Ishikawa (cell line): ENCODE measurements at regions not wholly inside any gene's neighbourhood (a gene's known extent, or its start where the extent isn't known, plus 50 kb on each side); places are given as distances from the start of the nearest gene placed in this dataset.

Experiments
- CEBPB ChIP-seq: IDR thresholded peaks from 2 replicates; pipeline ENCODE4 v1.6.1; 2012
- CREB1 ChIP-seq: IDR thresholded peaks from 2 replicates; pipeline ENCODE4 v1.6.1; 2012; ENCODE audit warnings: low read depth
- EGR1 ChIP-seq: IDR thresholded peaks from 2 replicates; pipeline ENCODE4 v1.6.1; 2012
- EP300 ChIP-seq: IDR thresholded peaks from 2 replicates; pipeline ENCODE4 v1.6.1; 2012; ENCODE audit warnings: borderline replicate concordance
- FOXM1 ChIP-seq: IDR thresholded peaks from 2 replicates; pipeline ENCODE4 v1.6.1; 2012; ENCODE audit warnings: low read depth, borderline replicate concordance
- NFIC ChIP-seq: IDR thresholded peaks from 2 replicates; pipeline ENCODE4 v1.6.1; 2012
- RAD21 ChIP-seq: IDR thresholded peaks from 2 replicates; pipeline ENCODE4 v1.6.1; 2012; ENCODE audit warnings: low read depth
- TAF1 ChIP-seq: IDR thresholded peaks from 2 replicates; pipeline ENCODE4 v1.6.1; 2012; ENCODE audit warnings: low read depth, mild to moderate bottlenecking
- TCF12 ChIP-seq: IDR thresholded peaks from 2 replicates; pipeline ENCODE4 v1.6.1; 2012; ENCODE audit warnings: low read depth
- TEAD4 ChIP-seq: IDR thresholded peaks from 2 replicates; pipeline ENCODE4 v1.6.1; 2012
- YY1 ChIP-seq: IDR thresholded peaks from 2 replicates; pipeline ENCODE4 v1.6.1; 2012; ENCODE audit warnings: low read depth
- ZBTB7A ChIP-seq: IDR thresholded peaks from 2 replicates; pipeline ENCODE4 v1.6.1; 2012; ENCODE audit warnings: low read depth
- TF ChIP-seq, protein P1 (sequence below): IDR thresholded peaks from 2 replicates; pipeline ENCODE4 v1.6.1; 2012; ENCODE audit warnings: low read depth, mild to moderate bottlenecking
- TF ChIP-seq, protein P2 (sequence below): IDR thresholded peaks from 2 replicates; pipeline ENCODE4 v1.6.1; 2012
- TF ChIP-seq, protein P3 (sequence below): IDR thresholded peaks from 2 replicates; pipeline ENCODE4 v1.6.1; 2012

DNA sequence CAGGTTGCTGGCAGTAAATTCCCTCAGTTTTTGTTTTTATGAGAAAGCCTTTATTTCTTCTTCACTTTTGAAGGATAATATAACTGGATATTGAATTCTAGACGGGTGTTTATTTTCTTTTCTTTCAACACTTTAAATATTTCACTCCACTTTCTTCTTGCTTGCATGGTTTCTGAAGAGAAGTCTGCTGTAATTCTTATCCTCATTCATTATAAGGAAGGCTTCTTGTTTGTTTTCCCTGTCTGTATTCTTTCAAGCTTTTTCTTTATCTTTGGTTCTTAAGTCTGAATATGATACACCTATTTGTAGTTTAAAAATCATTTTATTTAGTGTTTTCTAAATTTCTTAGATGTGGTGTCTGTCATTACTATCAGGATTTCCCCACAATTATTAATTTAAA lies 1054.3 kb downstream of the TLE1 start:
- TF ChIP-seq CREB1 (no peak), TCF12 (no peak), EP300 (no peak), EGR1 (no peak), YY1 (no peak)
- TF ChIP-seq, protein P1, sequence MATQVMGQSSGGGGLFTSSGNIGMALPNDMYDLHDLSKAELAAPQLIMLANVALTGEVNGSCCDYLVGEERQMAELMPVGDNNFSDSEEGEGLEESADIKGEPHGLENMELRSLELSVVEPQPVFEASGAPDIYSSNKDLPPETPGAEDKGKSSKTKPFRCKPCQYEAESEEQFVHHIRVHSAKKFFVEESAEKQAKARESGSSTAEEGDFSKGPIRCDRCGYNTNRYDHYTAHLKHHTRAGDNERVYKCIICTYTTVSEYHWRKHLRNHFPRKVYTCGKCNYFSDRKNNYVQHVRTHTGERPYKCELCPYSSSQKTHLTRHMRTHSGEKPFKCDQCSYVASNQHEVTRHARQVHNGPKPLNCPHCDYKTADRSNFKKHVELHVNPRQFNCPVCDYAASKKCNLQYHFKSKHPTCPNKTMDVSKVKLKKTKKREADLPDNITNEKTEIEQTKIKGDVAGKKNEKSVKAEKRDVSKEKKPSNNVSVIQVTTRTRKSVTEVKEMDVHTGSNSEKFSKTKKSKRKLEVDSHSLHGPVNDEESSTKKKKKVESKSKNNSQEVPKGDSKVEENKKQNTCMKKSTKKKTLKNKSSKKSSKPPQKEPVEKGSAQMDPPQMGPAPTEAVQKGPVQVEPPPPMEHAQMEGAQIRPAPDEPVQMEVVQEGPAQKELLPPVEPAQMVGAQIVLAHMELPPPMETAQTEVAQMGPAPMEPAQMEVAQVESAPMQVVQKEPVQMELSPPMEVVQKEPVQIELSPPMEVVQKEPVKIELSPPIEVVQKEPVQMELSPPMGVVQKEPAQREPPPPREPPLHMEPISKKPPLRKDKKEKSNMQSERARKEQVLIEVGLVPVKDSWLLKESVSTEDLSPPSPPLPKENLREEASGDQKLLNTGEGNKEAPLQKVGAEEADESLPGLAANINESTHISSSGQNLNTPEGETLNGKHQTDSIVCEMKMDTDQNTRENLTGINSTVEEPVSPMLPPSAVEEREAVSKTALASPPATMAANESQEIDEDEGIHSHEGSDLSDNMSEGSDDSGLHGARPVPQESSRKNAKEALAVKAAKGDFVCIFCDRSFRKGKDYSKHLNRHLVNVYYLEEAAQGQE: no peak
- TF ChIP-seq, protein P2, sequence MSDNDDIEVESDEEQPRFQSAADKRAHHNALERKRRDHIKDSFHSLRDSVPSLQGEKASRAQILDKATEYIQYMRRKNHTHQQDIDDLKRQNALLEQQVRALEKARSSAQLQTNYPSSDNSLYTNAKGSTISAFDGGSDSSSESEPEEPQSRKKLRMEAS: no peak

DNA sequence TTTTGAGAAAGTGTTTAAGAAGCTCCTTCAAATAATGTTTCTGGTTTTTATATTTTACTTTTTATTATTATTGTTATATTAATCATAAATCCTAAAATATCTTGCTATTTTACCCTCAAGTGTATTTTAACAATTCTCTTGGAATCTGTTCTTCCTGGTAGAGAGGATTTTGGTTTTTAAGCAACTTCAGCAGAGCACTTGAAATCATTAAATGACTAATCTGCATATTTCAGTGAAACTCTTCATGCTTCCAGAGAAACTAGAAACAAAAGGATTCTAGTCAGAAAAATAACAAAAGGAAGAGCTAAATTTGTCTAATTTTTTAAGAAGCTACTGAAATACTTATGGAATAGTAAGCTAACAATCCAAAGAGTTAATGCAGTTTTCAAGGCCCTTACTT lies 1057.3 kb downstream of the TLE1 start:
- TF ChIP-seq TAF1 (no peak), EGR1 (no peak), NFIC (no peak), ZBTB7A (no peak), TCF12 (no peak), CREB1 (no peak), YY1 (no peak), EP300 (no peak)
- TF ChIP-seq, protein P2: no peak
- TF ChIP-seq, protein P3, sequence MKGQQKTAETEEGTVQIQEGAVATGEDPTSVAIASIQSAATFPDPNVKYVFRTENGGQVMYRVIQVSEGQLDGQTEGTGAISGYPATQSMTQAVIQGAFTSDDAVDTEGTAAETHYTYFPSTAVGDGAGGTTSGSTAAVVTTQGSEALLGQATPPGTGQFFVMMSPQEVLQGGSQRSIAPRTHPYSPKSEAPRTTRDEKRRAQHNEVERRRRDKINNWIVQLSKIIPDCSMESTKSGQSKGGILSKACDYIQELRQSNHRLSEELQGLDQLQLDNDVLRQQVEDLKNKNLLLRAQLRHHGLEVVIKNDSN: no peak

DNA sequence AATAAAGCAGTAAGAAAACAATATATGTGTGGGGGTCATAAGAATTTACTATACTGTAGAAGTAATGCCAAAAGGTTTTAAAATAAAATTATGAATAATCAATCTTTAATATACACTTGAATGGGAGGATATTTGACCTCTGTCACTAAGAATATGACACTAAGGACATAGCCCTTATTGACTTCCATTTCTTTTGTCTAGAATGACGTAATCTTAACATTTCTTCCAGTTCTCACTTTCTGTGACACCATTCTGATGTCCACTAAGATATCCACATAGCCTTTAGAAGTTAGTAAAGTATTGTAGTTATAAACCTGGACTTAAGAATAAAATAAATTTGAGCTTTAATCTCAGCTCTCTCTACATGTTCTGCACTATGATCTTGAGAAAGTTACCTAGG lies 1050.7 kb downstream of the TLE4 start:
- no peak for TF ChIP-seq TAF1
- no peak for TF ChIP-seq TEAD4
- no peak for TF ChIP-seq CEBPB
- no peak for TF ChIP-seq EP300
- TF ChIP-seq ZBTB7A: no peak
- TF ChIP-seq RAD21: no peak
- no peak for TF ChIP-seq TCF12
- TF ChIP-seq YY1: no peak
- TF ChIP-seq FOXM1: no peak
- TF ChIP-seq, protein P1: no peak
- no peak for TF ChIP-seq NFIC
- no peak for TF ChIP-seq CREB1
- TF ChIP-seq, protein P2: no peak
- TF ChIP-seq, protein P3: no peak
- no peak for TF ChIP-seq EGR1

DNA sequence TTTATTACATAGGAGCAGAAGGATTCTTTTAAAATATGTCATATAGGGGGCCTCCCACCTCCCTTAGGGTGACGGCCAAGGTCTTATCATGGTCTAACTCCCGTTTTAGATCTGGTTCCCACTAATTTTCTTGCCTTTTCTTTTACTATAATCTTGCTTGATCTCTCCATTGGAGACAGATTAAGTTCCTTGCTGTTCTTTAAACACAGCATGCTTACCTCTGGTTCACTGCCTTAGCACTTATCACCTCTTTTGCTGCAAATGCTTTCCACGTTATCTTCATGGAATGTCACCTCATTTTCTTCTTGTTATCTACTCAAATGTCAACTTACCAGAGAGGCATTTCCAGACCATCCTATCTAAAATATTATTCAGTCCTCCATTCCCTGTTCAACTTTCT lies 1047.6 kb downstream of the TLE4 start:
- TF ChIP-seq, protein P1: no peak
- no peak for TF ChIP-seq YY1
- no peak for TF ChIP-seq TCF12
- no peak for TF ChIP-seq CREB1
- TF ChIP-seq, protein P2: no peak
- TF ChIP-seq EP300: no peak
- no peak for TF ChIP-seq NFIC
- TF ChIP-seq EGR1: no peak
- no peak for TF ChIP-seq TAF1
